SK-N-SH (cell line): ENCODE measurements at regions not wholly inside any gene's neighbourhood (a gene's known extent, or its start where the extent isn't known, plus 50 kb on each side); places are given as distances from the start of the nearest gene placed in this dataset.

ENCODE experiments used
- CTCF ChIA-PET: fragments of 300-600, 350-600 bp; formaldehyde crosslinking; extraction: SDS; loops from one replicate; lab custom pipeline; 2021; lab: Yijun Ruan, JAX
- POLR2A ChIA-PET: fragments of 350-600 bp; sonication (Branson Sonifier 250); formaldehyde crosslinking; extraction: SDS; loops from one replicate; lab custom pipeline; 2020; ENCODE audit warnings: antibody characterized with exemption, inconsistent platforms; lab: Yijun Ruan, JAX
- DNase-seq: peaks from one replicate; pipeline ENCODE4 v3.0.0; 2012
- H2AFZ ChIP-seq: fragments of 200-600 bp; sonication (generic); 2 replicates; pipeline ENCODE4 v1.8.1; 2016; ENCODE audit warnings: antibody characterized with exemption, mild to moderate bottlenecking, low read depth
- H3F3A ChIP-seq: fragments of 200-600 bp; sonication (generic); replicated peaks from 2 replicates; pipeline ENCODE3; 2016; ENCODE audit warnings: antibody characterized with exemption, mild to moderate bottlenecking; ENCODE audit not compliant: insufficient read depth
- H3K27ac ChIP-seq, 2 experiments: fragments of 200-500 bp in 1 of 2; fragments of 200-600 bp in 1 of 2; sonication (Bioruptor generic) in 1 of 2; sonication (generic), shearing (Covaris generic) in 1 of 2; 2 replicates each; pipeline versions ENCODE4 v1.5.1 to v1.6.1; 2014 to 2016; ENCODE audit warnings: low read depth in 2 of 2, inconsistent platforms in 1 of 2, low read length in 1 of 2, mild to moderate bottlenecking in 1 of 2, mixed read lengths in 1 of 2
- H3K27me3 ChIP-seq: fragments of 200-600 bp; sonication (generic), shearing (Covaris generic); 2 replicates; pipeline ENCODE4 v1.6.1; 2016; ENCODE audit warnings: mixed run types; ENCODE audit not compliant: insufficient read depth
- H3K36me3 ChIP-seq, 2 experiments: fragments of 200-500 bp in 1 of 2; fragments of 200-600 bp in 1 of 2; sonication (Bioruptor generic) in 1 of 2; sonication (generic) in 1 of 2; replicated peaks in 1 of 2; 2 replicates each; pipeline versions ENCODE3 to v1.5.1; 2014 to 2016; ENCODE audit warnings: low read length in 1 of 2, mild to moderate bottlenecking in 1 of 2; ENCODE audit not compliant: insufficient read depth in 2 of 2, control insufficient read depth in 1 of 2
- H3K4me1 ChIP-seq, 2 experiments: fragments of 200-500 bp in 1 of 2; fragments of 200-600 bp in 1 of 2; sonication (Bioruptor generic) in 1 of 2; sonication (generic), shearing (Covaris generic) in 1 of 2; 2 replicates each; pipeline versions ENCODE4 v1.5.1 to v1.6.1; 2014 to 2016; ENCODE audit warnings: low read depth in 1 of 2, low read length in 1 of 2, mixed run types in 1 of 2; ENCODE audit not compliant: insufficient read depth in 2 of 2, control insufficient read depth in 1 of 2
- H3K4me2 ChIP-seq: fragments of 200-600 bp; sonication (generic), shearing (Covaris generic); 2 replicates; pipeline ENCODE4 v1.6.1; 2017; ENCODE audit warnings: mixed run types
- H3K4me3 ChIP-seq, 2 experiments: fragments of 200-500 bp in 1 of 2; fragments of 200-600 bp in 1 of 2; sonication (Bioruptor generic) in 1 of 2; sonication (generic), shearing (Covaris generic) in 1 of 2; 2 replicates each; pipeline versions ENCODE4 v1.5.1 to v1.8.1; 2014 to 2016; ENCODE audit warnings: low read depth in 2 of 2, inconsistent platforms in 1 of 2, low read length in 1 of 2, mild to moderate bottlenecking in 1 of 2, mixed read lengths in 1 of 2, moderate library complexity in 1 of 2
- H3K79me2 ChIP-seq: fragments of 200-600 bp; sonication (generic); 2 replicates; pipeline ENCODE4 v1.8.1; 2017; ENCODE audit warnings: mild to moderate bottlenecking; ENCODE audit not compliant: insufficient read depth
- H3K9ac ChIP-seq: fragments of 200-600 bp; sonication (generic); 2 replicates; pipeline ENCODE4 v1.6.1; 2017; ENCODE audit warnings: mixed run types
- H3K9me2 ChIP-seq: fragments of 200-600 bp; sonication (generic); 2 replicates; pipeline ENCODE4 v1.6.1; 2017; ENCODE audit warnings: mixed run types
- H3K9me3 ChIP-seq: fragments of 200-600 bp; sonication (generic); 2 replicates; pipeline ENCODE4 v1.6.1; 2017; ENCODE audit warnings: mixed run types, mild to moderate bottlenecking, moderate library complexity
- H4K20me1 ChIP-seq: fragments of 200-600 bp; sonication (generic); 2 replicates; pipeline ENCODE4 v1.6.1; 2017; ENCODE audit warnings: mild to moderate bottlenecking, mixed run types; ENCODE audit not compliant: insufficient read depth
- CHD2 ChIP-seq: fragments of 150-350 bp; IDR thresholded peaks from 2 replicates; pipeline ENCODE4 v1.6.1; 2018; ENCODE audit warnings: low read length; ENCODE audit not compliant: partially characterized antibody
- EZH2phosphoT487 ChIP-seq: fragments of 200-600 bp; sonication (generic); IDR thresholded peaks from 2 replicates; pipeline ENCODE4 v1.6.1; 2017; ENCODE audit warnings: low read depth, mixed run types, mild to moderate bottlenecking, antibody characterized with exemption, moderate library complexity, borderline replicate concordance
- FOXJ3 ChIP-seq: sonication (generic); formaldehyde crosslinking; IDR thresholded peaks from 2 replicates; pipeline ENCODE4 v1.5.1; 2020; ENCODE audit warnings: mild to moderate bottlenecking, missing genetic modification reagents
- GATA2 ChIP-seq: sonication (generic); formaldehyde crosslinking; IDR thresholded peaks from 2 replicates; pipeline ENCODE4 v1.5.0; 2020; ENCODE audit warnings: mild to moderate bottlenecking, missing genetic modification reagents
- MEF2A ChIP-seq: IDR thresholded peaks from 2 replicates; pipeline ENCODE4 v1.4.0; 2012; ENCODE audit warnings: low read depth, borderline replicate concordance
- MXI1 ChIP-seq: IDR thresholded peaks from 2 replicates; pipeline ENCODE4 v1.6.1; 2012; ENCODE audit warnings: mild to moderate bottlenecking, low read depth, low read length, improper control_type of control experiment
- NRF1 ChIP-seq: IDR thresholded peaks from 2 replicates; pipeline ENCODE4 v1.6.1; 2012; ENCODE audit warnings: low read depth, mild to moderate bottlenecking, low read length
- RAD21 ChIP-seq: IDR thresholded peaks from 2 replicates; pipeline ENCODE4 v1.6.1; 2012; ENCODE audit warnings: mild to moderate bottlenecking, low read length
- RFX5 ChIP-seq: IDR thresholded peaks from 2 replicates; pipeline ENCODE4 v1.6.1; 2012; ENCODE audit warnings: mild to moderate bottlenecking, improper control_type of control experiment, low read length
- RXRA ChIP-seq: IDR thresholded peaks from 2 replicates; pipeline ENCODE4 v1.4.0; 2012; ENCODE audit warnings: low read depth, mild to moderate bottlenecking, borderline replicate concordance
- TAF1 ChIP-seq: IDR thresholded peaks from 2 replicates; pipeline ENCODE4 v1.6.1; 2012; ENCODE audit warnings: low read depth, mild to moderate bottlenecking, low read length, moderate library complexity, borderline replicate concordance
- YY1 ChIP-seq: IDR thresholded peaks from 2 replicates; pipeline ENCODE4 v1.4.0; 2012; ENCODE audit warnings: low read depth, mild to moderate bottlenecking
- WGBS: methylation state at CpG from one replicate; pipeline ENCODE4 v1.1.6; 2017; ENCODE audit warnings: low lambda C conversion rate; 5-methylcytosine and 5-hydroxymethylcytosine counted together
- TF ChIP-seq, protein P1 (sequence below): IDR thresholded peaks from 2 replicates; pipeline ENCODE4 v1.4.0; 2012; ENCODE audit warnings: low read depth, borderline replicate concordance
- TF ChIP-seq, protein P2 (sequence below): IDR thresholded peaks from 2 replicates; pipeline ENCODE4 v1.6.1; 2012; ENCODE audit warnings: mild to moderate bottlenecking, low read depth, low read length, moderate library complexity
- TF ChIP-seq, protein P3 (sequence below): IDR thresholded peaks from 2 replicates; pipeline ENCODE4 v1.4.0; 2012; ENCODE audit warnings: low read depth, borderline replicate concordance
- TF ChIP-seq, protein P4 (sequence below): IDR thresholded peaks from 2 replicates; pipeline ENCODE4 v1.4.0; 2012; ENCODE audit warnings: low read depth

DNA sequence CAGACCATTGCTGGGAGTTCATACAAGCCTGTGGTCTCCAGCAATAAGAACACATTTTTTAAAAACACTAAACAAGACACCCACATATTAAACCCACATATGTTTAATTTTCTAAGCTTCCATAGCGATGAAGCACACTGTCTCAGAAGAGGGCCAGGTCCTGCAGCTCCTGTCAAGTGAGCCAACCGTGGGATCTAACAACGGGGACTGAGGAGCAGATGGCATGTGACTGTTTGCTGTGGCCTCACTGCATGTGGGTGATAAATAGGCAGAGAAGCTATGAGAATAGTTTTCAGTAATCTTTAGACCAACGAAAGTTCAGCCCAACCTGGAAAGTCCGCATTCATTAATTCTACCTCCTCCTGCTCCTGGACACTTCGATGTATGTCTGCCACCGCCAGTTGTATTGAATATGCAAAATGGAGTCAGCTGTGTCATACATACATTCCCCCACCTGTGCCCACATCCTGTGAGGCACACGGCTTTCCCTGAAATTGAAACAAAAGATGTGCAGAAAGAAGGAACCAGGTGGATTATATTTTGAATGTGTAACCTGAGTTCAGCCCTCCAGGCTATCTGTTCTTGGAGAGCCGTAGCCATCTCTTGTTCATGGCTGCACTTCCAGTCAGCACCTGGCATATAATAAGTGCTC, 88.2 kb downstream of the MIS18A start:
- Histone ChIP-seq H2AFZ (no peak overlapping the region), H3K36me3 (no peaks in the 10 kb centered on the region), H4K20me1 (no peaks in the 10 kb centered on the region), H3K9me3 (no peaks in the 10 kb centered on the region), H3F3A (no peaks in the 10 kb centered on the region), H3K27ac (no peak overlapping the region), H3K9me2 (no peaks in the 10 kb centered on the region), H3K27me3 (no peaks in the 10 kb centered on the region), H3K79me2 (no peaks in the 10 kb centered on the region), H3K4me1 (peaks cover 0 to 7% of the 10 kb centered on the region in 2 experiments; a peak in 1 of 4 replicates), H3K4me2 (no peak overlapping the region), H3K4me3 (no peak overlapping the region), H3K9ac (no peak overlapping the region)
- CTCF ChIA-PET: no interaction called here
- WGBS: 67% methylated on average over 9 of the region's 9 CpGs
- TF ChIP-seq, protein P1, sequence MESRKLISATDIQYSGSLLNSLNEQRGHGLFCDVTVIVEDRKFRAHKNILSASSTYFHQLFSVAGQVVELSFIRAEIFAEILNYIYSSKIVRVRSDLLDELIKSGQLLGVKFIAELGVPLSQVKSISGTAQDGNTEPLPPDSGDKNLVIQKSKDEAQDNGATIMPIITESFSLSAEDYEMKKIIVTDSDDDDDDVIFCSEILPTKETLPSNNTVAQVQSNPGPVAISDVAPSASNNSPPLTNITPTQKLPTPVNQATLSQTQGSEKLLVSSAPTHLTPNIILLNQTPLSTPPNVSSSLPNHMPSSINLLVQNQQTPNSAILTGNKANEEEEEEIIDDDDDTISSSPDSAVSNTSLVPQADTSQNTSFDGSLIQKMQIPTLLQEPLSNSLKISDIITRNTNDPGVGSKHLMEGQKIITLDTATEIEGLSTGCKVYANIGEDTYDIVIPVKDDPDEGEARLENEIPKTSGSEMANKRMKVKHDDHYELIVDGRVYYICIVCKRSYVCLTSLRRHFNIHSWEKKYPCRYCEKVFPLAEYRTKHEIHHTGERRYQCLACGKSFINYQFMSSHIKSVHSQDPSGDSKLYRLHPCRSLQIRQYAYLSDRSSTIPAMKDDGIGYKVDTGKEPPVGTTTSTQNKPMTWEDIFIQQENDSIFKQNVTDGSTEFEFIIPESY: no peak
- TF ChIP-seq RFX5: no peak
- TF ChIP-seq, protein P2, sequence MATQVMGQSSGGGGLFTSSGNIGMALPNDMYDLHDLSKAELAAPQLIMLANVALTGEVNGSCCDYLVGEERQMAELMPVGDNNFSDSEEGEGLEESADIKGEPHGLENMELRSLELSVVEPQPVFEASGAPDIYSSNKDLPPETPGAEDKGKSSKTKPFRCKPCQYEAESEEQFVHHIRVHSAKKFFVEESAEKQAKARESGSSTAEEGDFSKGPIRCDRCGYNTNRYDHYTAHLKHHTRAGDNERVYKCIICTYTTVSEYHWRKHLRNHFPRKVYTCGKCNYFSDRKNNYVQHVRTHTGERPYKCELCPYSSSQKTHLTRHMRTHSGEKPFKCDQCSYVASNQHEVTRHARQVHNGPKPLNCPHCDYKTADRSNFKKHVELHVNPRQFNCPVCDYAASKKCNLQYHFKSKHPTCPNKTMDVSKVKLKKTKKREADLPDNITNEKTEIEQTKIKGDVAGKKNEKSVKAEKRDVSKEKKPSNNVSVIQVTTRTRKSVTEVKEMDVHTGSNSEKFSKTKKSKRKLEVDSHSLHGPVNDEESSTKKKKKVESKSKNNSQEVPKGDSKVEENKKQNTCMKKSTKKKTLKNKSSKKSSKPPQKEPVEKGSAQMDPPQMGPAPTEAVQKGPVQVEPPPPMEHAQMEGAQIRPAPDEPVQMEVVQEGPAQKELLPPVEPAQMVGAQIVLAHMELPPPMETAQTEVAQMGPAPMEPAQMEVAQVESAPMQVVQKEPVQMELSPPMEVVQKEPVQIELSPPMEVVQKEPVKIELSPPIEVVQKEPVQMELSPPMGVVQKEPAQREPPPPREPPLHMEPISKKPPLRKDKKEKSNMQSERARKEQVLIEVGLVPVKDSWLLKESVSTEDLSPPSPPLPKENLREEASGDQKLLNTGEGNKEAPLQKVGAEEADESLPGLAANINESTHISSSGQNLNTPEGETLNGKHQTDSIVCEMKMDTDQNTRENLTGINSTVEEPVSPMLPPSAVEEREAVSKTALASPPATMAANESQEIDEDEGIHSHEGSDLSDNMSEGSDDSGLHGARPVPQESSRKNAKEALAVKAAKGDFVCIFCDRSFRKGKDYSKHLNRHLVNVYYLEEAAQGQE: no peak
- TF ChIP-seq EZH2phosphoT487: no peak
- no peak for TF ChIP-seq MXI1
- TF ChIP-seq GATA2 (CRISPR knock-in tag): no peak
- no peak for TF ChIP-seq RAD21
- TF ChIP-seq NRF1: no peak
- TF ChIP-seq, protein P3, sequence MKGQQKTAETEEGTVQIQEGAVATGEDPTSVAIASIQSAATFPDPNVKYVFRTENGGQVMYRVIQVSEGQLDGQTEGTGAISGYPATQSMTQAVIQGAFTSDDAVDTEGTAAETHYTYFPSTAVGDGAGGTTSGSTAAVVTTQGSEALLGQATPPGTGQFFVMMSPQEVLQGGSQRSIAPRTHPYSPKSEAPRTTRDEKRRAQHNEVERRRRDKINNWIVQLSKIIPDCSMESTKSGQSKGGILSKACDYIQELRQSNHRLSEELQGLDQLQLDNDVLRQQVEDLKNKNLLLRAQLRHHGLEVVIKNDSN: no peak
- no peak for TF ChIP-seq MEF2A
- TF ChIP-seq TAF1: no peak
- TF ChIP-seq, protein P4, sequence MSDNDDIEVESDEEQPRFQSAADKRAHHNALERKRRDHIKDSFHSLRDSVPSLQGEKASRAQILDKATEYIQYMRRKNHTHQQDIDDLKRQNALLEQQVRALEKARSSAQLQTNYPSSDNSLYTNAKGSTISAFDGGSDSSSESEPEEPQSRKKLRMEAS: no peak
- TF ChIP-seq CHD2: no peak
- no peak for TF ChIP-seq YY1
- TF ChIP-seq FOXJ3 (CRISPR knock-in tag): no peak
- no peak for TF ChIP-seq RXRA
- POLR2A ChIA-PET: no interaction called here
- DNase-seq: no peak
